Liver (tissue), 8 donors: ENCODE measurements at regions not wholly inside any gene's neighbourhood (a gene's known extent, or its start where the extent isn't known, plus 50 kb on each side); places are given as distances from the start of the nearest gene placed in this dataset.

Source experiments
- DNase-seq: peaks from one replicate; pipeline ENCODE4 v3.0.0-alpha.2; 2017; ENCODE audit warnings: low spot score
- H3K27ac ChIP-seq, 2 donors: one replicate each; pipeline ENCODE4 v1.7.0; 2013; ENCODE audit warnings: inconsistent platforms in 2 of 2, low read length in 2 of 2, control low read depth in 1 of 2, low read depth in 1 of 2, mild to moderate bottlenecking in 1 of 2
- H3K27me3 ChIP-seq, 4 donors: one replicate each; pipeline versions ENCODE4 v1.6.1 to v1.7.0; 2013; ENCODE audit warnings: low read length in 3 of 4, inconsistent platforms in 1 of 4, mild to moderate bottlenecking in 1 of 4, moderate library complexity in 1 of 4; ENCODE audit not compliant: control insufficient read depth in 4 of 4, insufficient read depth in 4 of 4
- H3K36me3 ChIP-seq, 4 donors: one replicate each; pipeline versions ENCODE4 v1.6.1 to v1.7.0; 2013; ENCODE audit warnings: low read length in 3 of 4, mild to moderate bottlenecking in 3 of 4, low read depth in 1 of 4, moderate library complexity in 1 of 4; ENCODE audit not compliant: control insufficient read depth in 4 of 4, insufficient read depth in 3 of 4
- H3K4me1 ChIP-seq, 4 donors: one replicate each; pipeline versions ENCODE4 v1.6.1 to v1.7.0; 2013; ENCODE audit warnings: low read length in 3 of 4, mild to moderate bottlenecking in 3 of 4, moderate library complexity in 1 of 4; ENCODE audit not compliant: control insufficient read depth in 4 of 4, insufficient read depth in 4 of 4
- H3K4me3 ChIP-seq, 3 donors: one replicate each; pipeline versions ENCODE4 v1.6.1 to v1.7.0; 2013; ENCODE audit warnings: low read length in 3 of 3, control low read depth in 1 of 3, low read depth in 1 of 3, mild to moderate bottlenecking in 1 of 3
- H3K9ac ChIP-seq, 2 donors: one replicate each; pipeline ENCODE4 v1.7.0; 2013; ENCODE audit warnings: low read length in 2 of 2, mild to moderate bottlenecking in 2 of 2, moderate library complexity in 2 of 2, control low read depth in 1 of 2, low read depth in 1 of 2
- H3K9me3 ChIP-seq, 4 donors: one replicate each; pipeline versions ENCODE4 v1.6.1 to v1.7.0; 2013; ENCODE audit warnings: low read length in 3 of 4; ENCODE audit not compliant: control insufficient read depth in 4 of 4
- EGR1 ChIP-seq, 2 donors: IDR thresholded peaks; 2 replicates each; pipeline ENCODE4 v1.6.1; 2016 to 2018; ENCODE audit warnings: antibody characterized with exemption in 2 of 2, low read depth in 2 of 2
- FOXA1 ChIP-seq: IDR thresholded peaks from 2 replicates; pipeline ENCODE4 v1.6.1; 2016; ENCODE audit warnings: antibody characterized with exemption
- FOXA2 ChIP-seq: IDR thresholded peaks from 2 replicates; pipeline ENCODE4 v1.6.1; 2016; ENCODE audit warnings: antibody characterized with exemption
- GABPA ChIP-seq, 2 donors: IDR thresholded peaks in 1 of 2; conservative IDR thresholded peaks in 1 of 2; 2 replicates each; pipeline ENCODE4 v1.6.1; 2016; ENCODE audit warnings: antibody characterized with exemption in 2 of 2, mild to moderate bottlenecking in 1 of 2, moderate library complexity in 1 of 2
- HNF4A ChIP-seq, 2 donors: conservative IDR thresholded peaks; 2 replicates each; pipeline ENCODE4 v1.6.1; 2016; ENCODE audit warnings: antibody characterized with exemption in 2 of 2, mild to moderate bottlenecking in 2 of 2
- HNF4G ChIP-seq: IDR thresholded peaks from 2 replicates; pipeline ENCODE4 v1.6.1; 2016; ENCODE audit warnings: antibody characterized with exemption
- JUND ChIP-seq, 2 donors: IDR thresholded peaks; 2 replicates each; pipeline ENCODE4 v1.6.1; 2016; ENCODE audit warnings: antibody characterized with exemption in 2 of 2
- NR2F2 ChIP-seq: IDR thresholded peaks from 2 replicates; pipeline ENCODE4 v1.6.1; 2016; ENCODE audit warnings: antibody characterized with exemption
- RAD21 ChIP-seq, 2 donors: IDR thresholded peaks; 2 replicates each; pipeline ENCODE4 v1.6.1; 2016; ENCODE audit warnings: antibody characterized with exemption in 2 of 2, mild to moderate bottlenecking in 2 of 2
- RXRA ChIP-seq, 2 donors: IDR thresholded peaks; 2 replicates each; pipeline ENCODE4 v1.6.1; 2017 to 2018; ENCODE audit warnings: antibody characterized with exemption in 2 of 2, mild to moderate bottlenecking in 1 of 2
- SP1 ChIP-seq: IDR thresholded peaks from 2 replicates; pipeline ENCODE4 v1.6.1; 2018; ENCODE audit warnings: antibody characterized with exemption, mild to moderate bottlenecking
- TAF1 ChIP-seq: conservative IDR thresholded peaks from 2 replicates; pipeline ENCODE4 v1.6.1; 2016; ENCODE audit warnings: antibody characterized with exemption, mild to moderate bottlenecking
- YY1 ChIP-seq: IDR thresholded peaks from 2 replicates; pipeline ENCODE4 v1.6.1; 2016; ENCODE audit warnings: antibody characterized with exemption, mild to moderate bottlenecking
- WGBS: extraction: QIAGEN DNeasy Blood & Tissue Kit; methylation state at CpG from one replicate; pipeline ENCODE4 v1.1.7; 2013; 5-methylcytosine and 5-hydroxymethylcytosine counted together
- TF ChIP-seq, protein P1 (sequence below): fragments of 150-350 bp; IDR thresholded peaks from 2 replicates; pipeline ENCODE4 v1.5.1; 2017; ENCODE audit warnings: improper control_type of control experiment, low read depth, low read length; ENCODE audit not compliant: missing input control
- TF ChIP-seq, protein P2 (sequence below): IDR thresholded peaks from 2 replicates; pipeline ENCODE4 v1.6.1; 2016; ENCODE audit warnings: antibody characterized with exemption
- TF ChIP-seq, protein P3 (sequence below): IDR thresholded peaks from 2 replicates; pipeline ENCODE4 v1.6.1; 2016; ENCODE audit warnings: antibody characterized with exemption
- TF ChIP-seq, protein P4 (sequence below): IDR thresholded peaks from 2 replicates; pipeline ENCODE4 v1.6.1; 2016; ENCODE audit warnings: antibody characterized with exemption
- TF ChIP-seq, protein P5 (sequence below): IDR thresholded peaks from 2 replicates; pipeline ENCODE4 v1.6.1; 2016; ENCODE audit warnings: antibody characterized with exemption, mild to moderate bottlenecking
- donor health status: healthy.
- donor health status: healthy.
- donor health status: healthy.
- donor health status: healthy.
- donor health status: healthy.

DNA sequence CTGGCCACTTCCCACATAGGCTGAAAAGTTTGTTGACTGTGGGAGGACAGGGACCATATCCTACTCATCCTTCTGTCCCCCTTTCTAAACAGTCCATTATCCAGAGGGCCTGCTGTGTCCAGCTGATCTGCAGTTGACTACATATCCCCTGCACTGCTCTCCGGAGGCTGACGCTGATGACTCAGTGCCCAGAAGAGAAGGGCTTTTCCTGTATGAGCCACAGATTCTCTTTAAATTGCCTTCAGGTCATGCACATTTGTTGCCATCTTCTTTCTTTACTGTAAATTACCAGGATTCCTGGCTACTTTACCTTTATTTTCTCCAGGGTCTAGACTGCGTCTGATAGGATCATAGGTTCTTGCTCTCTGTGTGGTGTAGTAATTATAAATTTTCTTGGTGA is 125.2 kb downstream of the LACC1 start:
- H3K9ac ChIP-seq: no peak overlapping the region

DNA sequence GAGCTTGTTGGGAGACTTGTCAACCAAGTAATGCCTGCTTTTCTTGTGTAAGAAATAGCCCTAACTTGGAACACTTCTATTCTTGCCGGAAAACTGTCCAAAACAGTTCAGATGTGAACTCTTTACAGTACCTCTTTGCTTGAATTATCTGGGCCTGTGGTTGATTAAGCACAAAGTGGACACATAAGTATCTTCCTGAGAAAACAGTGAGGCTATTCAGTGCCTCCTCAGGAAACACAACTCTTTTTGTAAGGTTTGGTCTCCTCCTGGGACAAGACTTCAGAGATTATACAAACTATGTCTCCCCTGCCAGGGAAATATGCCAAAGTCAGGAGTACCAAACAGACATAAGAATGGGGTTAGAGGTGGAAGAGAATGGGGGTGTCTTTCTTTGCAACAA is 127.7 kb downstream of the LACC1 start:
- Histone ChIP-seq H3K9ac (no peak overlapping the region), H3K9me3 (peaks cover 0 to 10% (median 2%) of the 10 kb centered on the region in 4 donors), H3K27ac (no peak overlapping the region), H3K36me3 (no peaks in the 10 kb centered on the region), H3K27me3 (no peaks in the 10 kb centered on the region), H3K4me1 (no peaks in the 10 kb centered on the region), H3K4me3 (no peak overlapping the region)
- no peak for TF ChIP-seq GABPA (IDR thresholded peaks at IDR 0.05 in 1 of 2, conservative IDR thresholded peaks at IDR 0.05 in 1 of 2)
- no peak for TF ChIP-seq NR2F2
- no peak for TF ChIP-seq HNF4G
- TF ChIP-seq YY1: no peak
- TF ChIP-seq, protein P1, sequence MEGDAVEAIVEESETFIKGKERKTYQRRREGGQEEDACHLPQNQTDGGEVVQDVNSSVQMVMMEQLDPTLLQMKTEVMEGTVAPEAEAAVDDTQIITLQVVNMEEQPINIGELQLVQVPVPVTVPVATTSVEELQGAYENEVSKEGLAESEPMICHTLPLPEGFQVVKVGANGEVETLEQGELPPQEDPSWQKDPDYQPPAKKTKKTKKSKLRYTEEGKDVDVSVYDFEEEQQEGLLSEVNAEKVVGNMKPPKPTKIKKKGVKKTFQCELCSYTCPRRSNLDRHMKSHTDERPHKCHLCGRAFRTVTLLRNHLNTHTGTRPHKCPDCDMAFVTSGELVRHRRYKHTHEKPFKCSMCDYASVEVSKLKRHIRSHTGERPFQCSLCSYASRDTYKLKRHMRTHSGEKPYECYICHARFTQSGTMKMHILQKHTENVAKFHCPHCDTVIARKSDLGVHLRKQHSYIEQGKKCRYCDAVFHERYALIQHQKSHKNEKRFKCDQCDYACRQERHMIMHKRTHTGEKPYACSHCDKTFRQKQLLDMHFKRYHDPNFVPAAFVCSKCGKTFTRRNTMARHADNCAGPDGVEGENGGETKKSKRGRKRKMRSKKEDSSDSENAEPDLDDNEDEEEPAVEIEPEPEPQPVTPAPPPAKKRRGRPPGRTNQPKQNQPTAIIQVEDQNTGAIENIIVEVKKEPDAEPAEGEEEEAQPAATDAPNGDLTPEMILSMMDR: no peak
- no peak for TF ChIP-seq SP1
- TF ChIP-seq, protein P2, sequence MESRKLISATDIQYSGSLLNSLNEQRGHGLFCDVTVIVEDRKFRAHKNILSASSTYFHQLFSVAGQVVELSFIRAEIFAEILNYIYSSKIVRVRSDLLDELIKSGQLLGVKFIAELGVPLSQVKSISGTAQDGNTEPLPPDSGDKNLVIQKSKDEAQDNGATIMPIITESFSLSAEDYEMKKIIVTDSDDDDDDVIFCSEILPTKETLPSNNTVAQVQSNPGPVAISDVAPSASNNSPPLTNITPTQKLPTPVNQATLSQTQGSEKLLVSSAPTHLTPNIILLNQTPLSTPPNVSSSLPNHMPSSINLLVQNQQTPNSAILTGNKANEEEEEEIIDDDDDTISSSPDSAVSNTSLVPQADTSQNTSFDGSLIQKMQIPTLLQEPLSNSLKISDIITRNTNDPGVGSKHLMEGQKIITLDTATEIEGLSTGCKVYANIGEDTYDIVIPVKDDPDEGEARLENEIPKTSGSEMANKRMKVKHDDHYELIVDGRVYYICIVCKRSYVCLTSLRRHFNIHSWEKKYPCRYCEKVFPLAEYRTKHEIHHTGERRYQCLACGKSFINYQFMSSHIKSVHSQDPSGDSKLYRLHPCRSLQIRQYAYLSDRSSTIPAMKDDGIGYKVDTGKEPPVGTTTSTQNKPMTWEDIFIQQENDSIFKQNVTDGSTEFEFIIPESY: no peak
- no peak for DNase-seq
- 93% methylated on average over 1 of the region's 1 CpG for WGBS

More for the DNA sequence above, 125.2 kb downstream of the LACC1 start:
- Histone ChIP-seq H3K27ac (no peak overlapping the region), H3K4me3 (no peak overlapping the region), H3K4me1 (no peaks in the 10 kb centered on the region), H3K27me3 (no peaks in the 10 kb centered on the region), H3K36me3 (no peaks in the 10 kb centered on the region), H3K9me3 (peaks cover 0 to 10% (median 2%) of the 10 kb centered on the region in 4 donors)
- no peak for TF ChIP-seq FOXA1
- no peak for TF ChIP-seq JUND (IDR thresholded peaks at IDR 0.05)
- TF ChIP-seq EGR1 (IDR thresholded peaks at IDR 0.05; ENCODE audit: low read depth in 2 of 2): no peak
- TF ChIP-seq HNF4A (conservative IDR thresholded peaks at IDR 0.05): no peak
- TF ChIP-seq HNF4G: no peak
- no peak for TF ChIP-seq NR2F2
- TF ChIP-seq, protein P3, sequence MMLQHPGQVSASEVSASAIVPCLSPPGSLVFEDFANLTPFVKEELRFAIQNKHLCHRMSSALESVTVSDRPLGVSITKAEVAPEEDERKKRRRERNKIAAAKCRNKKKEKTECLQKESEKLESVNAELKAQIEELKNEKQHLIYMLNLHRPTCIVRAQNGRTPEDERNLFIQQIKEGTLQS: no peak
- TF ChIP-seq SP1: no peak
- TF ChIP-seq GABPA (IDR thresholded peaks at IDR 0.05 in 1 of 2, conservative IDR thresholded peaks at IDR 0.05 in 1 of 2): no peak
- TF ChIP-seq, protein P1: no peak
- TF ChIP-seq, protein P4, sequence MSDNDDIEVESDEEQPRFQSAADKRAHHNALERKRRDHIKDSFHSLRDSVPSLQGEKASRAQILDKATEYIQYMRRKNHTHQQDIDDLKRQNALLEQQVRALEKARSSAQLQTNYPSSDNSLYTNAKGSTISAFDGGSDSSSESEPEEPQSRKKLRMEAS: no peak
- no peak for TF ChIP-seq RXRA (IDR thresholded peaks at IDR 0.05)
- no peak for TF ChIP-seq FOXA2
- no peak for TF ChIP-seq YY1
- TF ChIP-seq, protein P2: no peak
- TF ChIP-seq RAD21 (IDR thresholded peaks at IDR 0.05): no peak
- no peak for TF ChIP-seq TAF1
- TF ChIP-seq, protein P5, sequence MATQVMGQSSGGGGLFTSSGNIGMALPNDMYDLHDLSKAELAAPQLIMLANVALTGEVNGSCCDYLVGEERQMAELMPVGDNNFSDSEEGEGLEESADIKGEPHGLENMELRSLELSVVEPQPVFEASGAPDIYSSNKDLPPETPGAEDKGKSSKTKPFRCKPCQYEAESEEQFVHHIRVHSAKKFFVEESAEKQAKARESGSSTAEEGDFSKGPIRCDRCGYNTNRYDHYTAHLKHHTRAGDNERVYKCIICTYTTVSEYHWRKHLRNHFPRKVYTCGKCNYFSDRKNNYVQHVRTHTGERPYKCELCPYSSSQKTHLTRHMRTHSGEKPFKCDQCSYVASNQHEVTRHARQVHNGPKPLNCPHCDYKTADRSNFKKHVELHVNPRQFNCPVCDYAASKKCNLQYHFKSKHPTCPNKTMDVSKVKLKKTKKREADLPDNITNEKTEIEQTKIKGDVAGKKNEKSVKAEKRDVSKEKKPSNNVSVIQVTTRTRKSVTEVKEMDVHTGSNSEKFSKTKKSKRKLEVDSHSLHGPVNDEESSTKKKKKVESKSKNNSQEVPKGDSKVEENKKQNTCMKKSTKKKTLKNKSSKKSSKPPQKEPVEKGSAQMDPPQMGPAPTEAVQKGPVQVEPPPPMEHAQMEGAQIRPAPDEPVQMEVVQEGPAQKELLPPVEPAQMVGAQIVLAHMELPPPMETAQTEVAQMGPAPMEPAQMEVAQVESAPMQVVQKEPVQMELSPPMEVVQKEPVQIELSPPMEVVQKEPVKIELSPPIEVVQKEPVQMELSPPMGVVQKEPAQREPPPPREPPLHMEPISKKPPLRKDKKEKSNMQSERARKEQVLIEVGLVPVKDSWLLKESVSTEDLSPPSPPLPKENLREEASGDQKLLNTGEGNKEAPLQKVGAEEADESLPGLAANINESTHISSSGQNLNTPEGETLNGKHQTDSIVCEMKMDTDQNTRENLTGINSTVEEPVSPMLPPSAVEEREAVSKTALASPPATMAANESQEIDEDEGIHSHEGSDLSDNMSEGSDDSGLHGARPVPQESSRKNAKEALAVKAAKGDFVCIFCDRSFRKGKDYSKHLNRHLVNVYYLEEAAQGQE: no peak
- WGBS: 88% methylated on average over 3 of the region's 3 CpGs
- no peak for DNase-seq
